Fibroblast of villous mesenchyme (primary cell): ENCODE measurements at regions not wholly inside any gene's neighbourhood (a gene's known extent, or its start where the extent isn't known, plus 50 kb on each side); places are given as distances from the start of the nearest gene placed in this dataset.

ENCODE experiments used
- DNase-seq: peaks from one replicate; pipeline ENCODE4 v3.0.0-alpha.2; 2010; ENCODE audit warnings: low read depth
- H3K4me3 ChIP-seq: 2 replicates; pipeline ENCODE4 v1.5.1; 2011; ENCODE audit warnings: low read depth, mild to moderate bottlenecking, low read length
- TF ChIP-seq, protein P1 (sequence below): IDR thresholded peaks from 2 replicates; pipeline ENCODE4 v1.5.1; 2012; ENCODE audit warnings: low read depth, mild to moderate bottlenecking, low read length; ENCODE audit not compliant: insufficient read depth

DNA sequence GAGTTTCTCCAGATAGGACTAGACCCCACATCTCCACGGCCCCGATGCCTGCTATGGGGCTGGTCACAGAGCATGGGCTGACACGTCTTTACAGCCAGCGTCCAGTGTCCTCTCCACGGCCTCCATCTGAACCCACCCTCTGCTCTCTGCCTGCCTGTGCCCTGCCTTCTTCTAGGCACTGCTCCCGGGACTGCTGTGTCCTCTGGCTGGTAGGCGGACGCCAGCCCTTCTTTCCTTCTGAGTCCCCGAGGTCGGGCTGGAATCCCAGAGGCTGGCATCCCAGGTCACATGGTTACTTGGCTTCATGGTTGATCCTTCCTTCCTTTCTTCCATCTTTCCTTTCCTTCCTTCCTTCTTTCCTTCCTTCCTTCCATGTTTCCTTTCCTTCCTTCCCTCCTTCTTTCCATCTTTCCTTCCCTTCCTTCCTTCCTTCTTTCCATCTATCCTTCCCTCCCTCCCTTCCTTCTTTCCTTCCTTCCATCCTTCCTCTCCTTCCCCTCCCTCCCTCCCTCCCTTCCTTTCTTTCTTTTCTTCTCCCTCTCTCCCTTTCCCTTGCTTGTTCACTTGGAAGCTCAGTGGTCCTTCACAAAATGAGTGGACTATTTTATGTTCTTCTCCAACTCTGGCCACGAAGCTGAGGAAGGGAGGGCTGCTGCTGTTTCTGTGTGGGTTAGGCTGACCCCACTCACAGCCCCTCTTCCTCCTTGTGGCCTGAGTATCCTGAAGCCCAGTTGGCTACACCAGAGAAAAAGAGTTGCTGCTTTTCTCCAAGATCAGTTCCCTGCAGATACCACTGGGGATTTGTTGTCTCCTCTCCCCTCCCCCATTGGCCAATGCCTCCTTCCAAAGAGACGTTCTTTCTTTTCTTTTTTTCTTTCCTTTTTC lies 66.8 kb upstream of the NEURL1B start:
- TF ChIP-seq, protein P1, sequence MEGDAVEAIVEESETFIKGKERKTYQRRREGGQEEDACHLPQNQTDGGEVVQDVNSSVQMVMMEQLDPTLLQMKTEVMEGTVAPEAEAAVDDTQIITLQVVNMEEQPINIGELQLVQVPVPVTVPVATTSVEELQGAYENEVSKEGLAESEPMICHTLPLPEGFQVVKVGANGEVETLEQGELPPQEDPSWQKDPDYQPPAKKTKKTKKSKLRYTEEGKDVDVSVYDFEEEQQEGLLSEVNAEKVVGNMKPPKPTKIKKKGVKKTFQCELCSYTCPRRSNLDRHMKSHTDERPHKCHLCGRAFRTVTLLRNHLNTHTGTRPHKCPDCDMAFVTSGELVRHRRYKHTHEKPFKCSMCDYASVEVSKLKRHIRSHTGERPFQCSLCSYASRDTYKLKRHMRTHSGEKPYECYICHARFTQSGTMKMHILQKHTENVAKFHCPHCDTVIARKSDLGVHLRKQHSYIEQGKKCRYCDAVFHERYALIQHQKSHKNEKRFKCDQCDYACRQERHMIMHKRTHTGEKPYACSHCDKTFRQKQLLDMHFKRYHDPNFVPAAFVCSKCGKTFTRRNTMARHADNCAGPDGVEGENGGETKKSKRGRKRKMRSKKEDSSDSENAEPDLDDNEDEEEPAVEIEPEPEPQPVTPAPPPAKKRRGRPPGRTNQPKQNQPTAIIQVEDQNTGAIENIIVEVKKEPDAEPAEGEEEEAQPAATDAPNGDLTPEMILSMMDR, result no peak
- H3K4me3 ChIP-seq, result no peak overlapping the region
- no peak for DNase-seq

DNA sequence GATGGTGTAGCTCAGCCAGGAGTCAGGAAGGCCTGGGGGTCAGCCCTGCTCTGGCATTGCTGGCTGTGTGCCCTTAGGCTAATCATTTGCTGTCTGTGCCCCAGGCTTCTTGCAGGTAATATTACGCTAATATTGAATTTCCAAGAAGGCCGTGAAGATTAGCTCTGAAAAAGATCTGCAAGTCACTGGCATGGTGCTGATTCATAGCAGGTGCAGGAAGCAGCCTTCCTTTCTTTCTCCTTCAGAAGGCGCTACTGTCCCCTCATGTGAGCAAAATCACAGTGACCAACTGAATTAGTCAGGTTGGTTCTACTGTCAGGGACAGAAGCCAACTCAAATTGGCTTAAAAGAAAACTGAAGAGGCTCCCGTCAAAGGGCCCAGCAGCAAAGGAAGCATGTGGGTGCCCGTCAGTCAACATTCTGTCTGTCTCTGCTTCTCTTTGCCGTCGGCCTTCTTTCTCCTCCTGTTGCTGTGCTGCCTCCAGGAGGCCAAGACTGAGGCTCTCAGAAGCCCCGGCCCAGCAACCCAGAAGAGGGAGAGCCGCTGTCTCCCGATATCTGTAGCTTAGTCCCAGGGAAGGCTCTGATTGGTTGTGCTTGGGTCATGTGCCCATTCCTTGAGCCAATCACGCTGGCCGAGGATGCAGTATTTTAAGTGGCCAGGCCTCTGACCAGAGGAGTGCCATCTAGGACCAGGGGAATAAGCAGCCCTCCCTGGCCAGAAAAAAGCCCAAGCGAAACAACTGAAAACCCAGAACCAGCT lies 67.8 kb upstream of the NEURL1B start:
- no peak overlapping the region for H3K4me3 ChIP-seq
- no peak for DNase-seq
- TF ChIP-seq, protein P1, result no peak

DNA sequence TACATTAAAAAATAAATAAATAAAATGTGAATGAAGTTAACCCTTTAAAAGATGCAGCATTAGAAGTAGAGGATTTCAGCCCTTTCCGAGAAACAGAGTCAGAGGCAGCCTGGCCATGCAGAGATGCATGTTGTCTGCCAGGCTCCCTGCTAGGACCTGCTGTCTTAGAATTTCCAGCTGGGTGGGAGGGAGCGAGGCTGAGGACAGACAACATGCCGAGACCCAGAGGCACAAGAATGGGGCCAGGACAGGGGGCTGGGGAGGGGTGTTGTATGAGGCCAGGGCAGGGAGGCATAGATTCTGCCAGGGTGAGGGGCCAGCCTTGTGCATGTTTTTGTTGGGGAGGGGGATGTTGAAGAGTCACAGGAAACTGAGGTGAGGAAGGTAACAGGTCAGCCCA lies 68.6 kb upstream of the NEURL1B start:
- H3K4me3 ChIP-seq, result no peak overlapping the region
- TF ChIP-seq, protein P1, result no peak
- DNase-seq, result no peak

DNA sequence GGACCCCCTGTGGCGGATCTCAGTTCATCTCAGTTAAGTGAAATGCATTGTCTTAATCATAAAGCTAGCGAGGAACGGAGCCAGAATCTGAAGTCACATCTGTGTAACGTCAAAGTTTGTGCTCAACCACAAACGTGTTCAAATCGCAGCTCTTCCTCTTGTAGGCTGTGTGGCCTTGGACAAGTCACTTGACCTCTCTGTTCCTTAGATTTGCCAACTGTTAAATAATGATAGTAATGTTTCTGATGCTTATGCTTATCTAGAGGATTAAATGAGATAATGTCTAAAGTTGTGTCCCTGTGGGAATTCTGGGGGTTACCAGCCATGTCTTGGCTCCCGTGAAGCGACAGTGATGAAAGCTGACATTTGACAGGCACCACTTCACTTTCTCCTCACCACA lies 69.2 kb upstream of the NEURL1B start:
- no peak overlapping the region for H3K4me3 ChIP-seq
- TF ChIP-seq, protein P1, result no peak
- DNase-seq, result no peak

DNA sequence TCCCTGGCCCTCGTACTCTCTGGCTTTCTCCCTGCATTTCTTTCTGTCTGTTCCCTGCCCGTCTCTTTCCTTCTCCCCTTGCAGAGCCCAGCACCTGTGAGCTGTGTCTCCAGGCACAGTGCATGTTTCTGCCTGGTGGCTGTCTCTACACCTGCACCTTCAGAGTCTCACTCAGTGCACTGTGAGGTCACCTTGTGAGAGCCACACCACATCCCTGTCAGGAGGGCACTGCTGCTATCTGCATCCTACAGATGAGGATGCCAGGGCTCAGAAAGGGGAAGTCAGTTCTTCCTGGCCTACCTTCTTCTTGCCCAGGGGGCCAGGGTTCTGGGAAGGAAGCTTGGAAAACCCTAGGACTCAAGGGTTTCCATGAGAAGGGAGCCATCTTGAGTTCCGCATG lies 69.7 kb upstream of the NEURL1B start:
- TF ChIP-seq, protein P1, result no peak
- no peak overlapping the region for H3K4me3 ChIP-seq
- DNase-seq, result no peak

DNA sequence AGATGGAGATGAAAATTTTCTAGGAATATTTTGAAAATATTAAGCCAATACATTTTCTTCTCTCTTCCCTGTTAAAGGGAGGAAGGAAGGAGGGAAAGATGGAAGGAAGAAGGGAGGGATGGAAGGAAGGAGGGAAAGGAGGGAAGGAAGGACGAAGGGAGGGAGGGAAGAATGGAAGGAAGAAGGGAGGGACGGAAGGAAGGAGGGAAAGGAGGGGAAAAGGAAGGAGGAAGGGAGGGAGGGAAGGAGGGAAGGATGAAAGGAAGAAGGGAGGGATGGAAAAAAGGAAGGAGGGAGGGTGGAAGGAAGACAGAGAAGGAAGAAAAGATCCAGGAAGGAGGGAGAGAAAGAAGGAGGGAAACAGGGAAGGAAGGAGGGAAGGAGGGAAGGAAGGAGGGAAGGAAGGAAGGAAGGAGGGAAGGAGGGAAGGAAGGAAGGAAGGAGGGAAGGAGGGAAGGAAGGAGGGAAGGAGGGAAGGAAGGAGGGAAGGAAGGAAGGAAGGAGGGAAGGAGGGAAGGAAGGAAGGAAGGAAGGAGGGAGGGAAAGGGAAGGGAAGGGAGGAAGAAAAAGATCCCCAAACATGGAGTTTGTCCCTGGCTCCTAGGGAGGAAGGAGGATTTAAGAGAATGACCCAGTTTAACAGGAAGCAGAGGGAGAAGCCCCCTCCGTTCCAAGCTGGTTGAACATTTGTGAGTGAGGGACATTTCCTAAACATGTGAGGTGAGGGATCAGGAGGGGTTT lies 70.3 kb upstream of the NEURL1B start:
- TF ChIP-seq, protein P1, result no peak
- DNase-seq, result no peak
- H3K4me3 ChIP-seq, result no peak overlapping the region
